Stomach (tissue), 8 donors: ENCODE measurements at regions not wholly inside any gene's neighbourhood (a gene's known extent, or its start where the extent isn't known, plus 50 kb on each side); places are given as distances from the start of the nearest gene placed in this dataset.

Experiments
- DNase-seq, 2 donors: peaks; one replicate each; pipeline versions ENCODE4 v3.0.0 to v3.0.0-alpha.2; 2013 to 2019
- H3K27ac ChIP-seq, 5 donors: fragments of 200-600 bp in 4 of 5; sonication (generic) in 4 of 5; one replicate each; pipeline ENCODE4 v1.5.1; 2013 to 2019; ENCODE audit warnings: mild to moderate bottlenecking in 1 of 5, moderate library complexity in 1 of 5
- H3K27me3 ChIP-seq, 3 donors: fragments of 200-600 bp; sonication (generic); one replicate each; pipeline ENCODE4 v1.5.1; 2017 to 2019; ENCODE audit warnings: mixed run types in 1 of 3
- H3K36me3 ChIP-seq, 4 donors: fragments of 200-600 bp; sonication (generic); 1 replicate in 3 of 4; 2 replicates in 1 of 4; pipeline ENCODE4 v1.5.1; 2016 to 2019
- H3K4me1 ChIP-seq, 4 donors: fragments of 200-600 bp; sonication (generic); one replicate each; pipeline ENCODE4 v1.5.1; 2016 to 2019
- H3K4me3 ChIP-seq, 4 donors: fragments of 200-600 bp; sonication (generic) in 3 of 4; one replicate each; pipeline ENCODE4 v1.5.1; 2016 to 2019; ENCODE audit warnings: mild to moderate bottlenecking in 1 of 4
- H3K9me3 ChIP-seq, 4 donors: fragments of 200-600 bp; sonication (generic); one replicate each; pipeline ENCODE4 v1.5.1; 2016 to 2019
- EP300 ChIP-seq: sonication (generic); formaldehyde crosslinking; IDR thresholded peaks from one replicate; pipeline ENCODE4 v1.6.1; 2017; ENCODE audit warnings: antibody characterized with exemption
- POLR2A ChIP-seq, 4 donors: fragments of 450-650 bp; IDR thresholded peaks; one replicate each; pipeline ENCODE4 v1.6.1; 2016; ENCODE audit warnings: antibody characterized with exemption in 4 of 4, control low read depth in 2 of 4, mild to moderate bottlenecking in 1 of 4, moderate library complexity in 1 of 4
- POLR2AphosphoS5 ChIP-seq, 3 donors: sonication (generic); formaldehyde crosslinking; IDR thresholded peaks; one replicate each; pipeline ENCODE4 v1.6.1; 2016; ENCODE audit warnings: antibody characterized with exemption in 3 of 3
- WGBS, 5 donors: extraction: QIAGEN DNeasy Blood & Tissue Kit in 3 of 5; methylation state at CpG; one replicate each; pipeline versions ENCODE4 v1.1.5 to v1.1.7; 2013 to 2018; 5-methylcytosine and 5-hydroxymethylcytosine counted together
- intact Hi-C: fragments of 100-400 bp; cut with DNase I; formaldehyde crosslinking; loops from one replicate; pipeline ENCODE4 v1.15.1; 2023; ENCODE audit warnings: low total_unique reads
- TF ChIP-seq, protein P1 (sequence below), 7 experiments: fragments of 450-650 bp in 4 of 7; fragments of 200-600 bp in 3 of 7; sonication (generic) in 3 of 7; IDR thresholded peaks; one replicate each; pipeline ENCODE4 v1.5.1; 2016 to 2019; ENCODE audit warnings: antibody characterized with exemption in 7 of 7, control low read depth in 2 of 7, mild to moderate bottlenecking in 1 of 7
- donor health status: healthy with polysubstance abuse.
- donor health status: Bipolar disorder and iron deficiency.
- donor health status: healthy.

GRCh38 chr2:66324356-66324755 lies 110.6 kb upstream of the MEIS1 start:
- TF ChIP-seq POLR2AphosphoS5 (IDR thresholded peaks at IDR 0.05) (no peak), POLR2A (IDR thresholded peaks at IDR 0.05) (no peak), EP300 (no peak)
- TF ChIP-seq, protein P1, sequence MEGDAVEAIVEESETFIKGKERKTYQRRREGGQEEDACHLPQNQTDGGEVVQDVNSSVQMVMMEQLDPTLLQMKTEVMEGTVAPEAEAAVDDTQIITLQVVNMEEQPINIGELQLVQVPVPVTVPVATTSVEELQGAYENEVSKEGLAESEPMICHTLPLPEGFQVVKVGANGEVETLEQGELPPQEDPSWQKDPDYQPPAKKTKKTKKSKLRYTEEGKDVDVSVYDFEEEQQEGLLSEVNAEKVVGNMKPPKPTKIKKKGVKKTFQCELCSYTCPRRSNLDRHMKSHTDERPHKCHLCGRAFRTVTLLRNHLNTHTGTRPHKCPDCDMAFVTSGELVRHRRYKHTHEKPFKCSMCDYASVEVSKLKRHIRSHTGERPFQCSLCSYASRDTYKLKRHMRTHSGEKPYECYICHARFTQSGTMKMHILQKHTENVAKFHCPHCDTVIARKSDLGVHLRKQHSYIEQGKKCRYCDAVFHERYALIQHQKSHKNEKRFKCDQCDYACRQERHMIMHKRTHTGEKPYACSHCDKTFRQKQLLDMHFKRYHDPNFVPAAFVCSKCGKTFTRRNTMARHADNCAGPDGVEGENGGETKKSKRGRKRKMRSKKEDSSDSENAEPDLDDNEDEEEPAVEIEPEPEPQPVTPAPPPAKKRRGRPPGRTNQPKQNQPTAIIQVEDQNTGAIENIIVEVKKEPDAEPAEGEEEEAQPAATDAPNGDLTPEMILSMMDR (IDR thresholded peaks at IDR 0.05), result no peak
- Histone ChIP-seq H3K4me3 (no peak overlapping the region), H3K27me3 (no peaks in the 10 kb centered on the region), H3K36me3 (no peaks in the 10 kb centered on the region), H3K9me3 (no peaks in the 10 kb centered on the region), H3K27ac (no peak overlapping the region), H3K4me1 (no peaks in the 10 kb centered on the region)
- intact Hi-C loops, result no loop called here
- no peak for DNase-seq
- 80 to 91% (median 83%) methylated on average over 6 of the region's 6 CpGs for WGBS, 5 donors

- WGBS, 5 donors, result 42 to 61% (median 49%) methylated on average over 8 of the region's 8 CpGs
Measured at GRCh38 chr2:66323406-66323805, 111.5 kb upstream of the MEIS1 start.

GRCh38 chr2:66322506-66323260 lies 112.2 kb upstream of the MEIS1 start:
- TF ChIP-seq POLR2AphosphoS5 (IDR thresholded peaks at IDR 0.05) (no peak), POLR2A (IDR thresholded peaks at IDR 0.05) (no peak), EP300 (no peak)
- TF ChIP-seq, protein P1 (IDR thresholded peaks at IDR 0.05), result no peak
- Histone ChIP-seq H3K27me3 (no peaks in the 10 kb centered on the region), H3K9me3 (no peaks in the 10 kb centered on the region), H3K27ac (no peak overlapping the region), H3K4me1 (no peaks in the 10 kb centered on the region), H3K4me3 (no peak overlapping the region), H3K36me3 (no peaks in the 10 kb centered on the region)
- 54 to 69% (median 59%) methylated on average over 9 of the region's 9 CpGs for WGBS, 5 donors
- no peak for DNase-seq
- intact Hi-C loops, result no loop called here

More at GRCh38 chr2:66323406-66323805, 111.5 kb upstream of the MEIS1 start:
- intact Hi-C loops, result no loop called here
- Histone ChIP-seq H3K4me3 (no peak overlapping the region), H3K27me3 (no peaks in the 10 kb centered on the region), H3K36me3 (no peaks in the 10 kb centered on the region), H3K9me3 (no peaks in the 10 kb centered on the region), H3K27ac (no peak overlapping the region), H3K4me1 (no peaks in the 10 kb centered on the region)
- TF ChIP-seq POLR2AphosphoS5 (IDR thresholded peaks at IDR 0.05) (no peak), POLR2A (IDR thresholded peaks at IDR 0.05) (no peak), EP300 (no peak)
- TF ChIP-seq, protein P1 (IDR thresholded peaks at IDR 0.05), result no peak
- no peak for DNase-seq

- no peak overlapping the region for H3K4me3 ChIP-seq
- H3K36me3 ChIP-seq, result no peaks in the 10 kb centered on the region
- no peak for DNase-seq
- H3K27ac ChIP-seq, result no peak overlapping the region
- WGBS, 5 donors, result 54 to 68% (median 65%) methylated on average over 3 of the region's 3 CpGs
- intact Hi-C loops, result no loop called here
- peaks cover 0 to 2% (median under 1%) of the 10 kb centered on the region in 4 donors for H3K9me3 ChIP-seq
- H3K27me3 ChIP-seq, result no peaks in the 10 kb centered on the region
- TF ChIP-seq POLR2AphosphoS5 (IDR thresholded peaks at IDR 0.05) (no peak), EP300 (no peak), POLR2A (IDR thresholded peaks at IDR 0.05) (no peak)
- TF ChIP-seq, protein P1 (IDR thresholded peaks at IDR 0.05), result no peak
- no peaks in the 10 kb centered on the region for H3K4me1 ChIP-seq
Measured at GRCh38 chr2:66318009-66318561, 116.8 kb upstream of the MEIS1 start.
